PFSK-1 (cell line): ENCODE measurements at regions not wholly inside any gene's neighbourhood (a gene's known extent, or its start where the extent isn't known, plus 50 kb on each side); places are given as distances from the start of the nearest gene placed in this dataset.

Source experiments
- REST ChIP-seq, 2 experiments: IDR thresholded peaks; 2 replicates each; pipeline versions ENCODE4 v1.6.1 to v1.8.0; 2011 to 2012; ENCODE audit warnings: low read depth in 2 of 2, low read length in 2 of 2, control low read depth in 1 of 2, inconsistent platforms in 1 of 2, mild to moderate bottlenecking in 1 of 2, moderate library complexity in 1 of 2; ENCODE audit not compliant: insufficient read depth in 1 of 2
- TAF1 ChIP-seq: IDR thresholded peaks from 2 replicates; pipeline ENCODE4 v1.6.1; 2012; ENCODE audit warnings: low read length, control low read depth, borderline replicate concordance; ENCODE audit not compliant: insufficient read depth

GRCh38 chr6:125503181-125503580 is 201.4 kb upstream of the HDDC2 start:
- no peak for TF ChIP-seq TAF1
- no peak for TF ChIP-seq REST (IDR thresholded peaks at IDR 0.05; ENCODE audit: insufficient read depth in 1 of 2, low read depth in 2 of 2, low read length in 2 of 2)
